Ishikawa (cell line): ENCODE measurements at regions not wholly inside any gene's neighbourhood (a gene's known extent, or its start where the extent isn't known, plus 50 kb on each side); places are given as distances from the start of the nearest gene placed in this dataset.

Experiments
- REST ChIP-seq: IDR thresholded peaks from 2 replicates; pipeline ENCODE4 v1.6.1; 2012; ENCODE audit warnings: low read depth, mild to moderate bottlenecking
- YY1 ChIP-seq: IDR thresholded peaks from 2 replicates; pipeline ENCODE4 v1.6.1; 2012; ENCODE audit warnings: low read depth

DNA sequence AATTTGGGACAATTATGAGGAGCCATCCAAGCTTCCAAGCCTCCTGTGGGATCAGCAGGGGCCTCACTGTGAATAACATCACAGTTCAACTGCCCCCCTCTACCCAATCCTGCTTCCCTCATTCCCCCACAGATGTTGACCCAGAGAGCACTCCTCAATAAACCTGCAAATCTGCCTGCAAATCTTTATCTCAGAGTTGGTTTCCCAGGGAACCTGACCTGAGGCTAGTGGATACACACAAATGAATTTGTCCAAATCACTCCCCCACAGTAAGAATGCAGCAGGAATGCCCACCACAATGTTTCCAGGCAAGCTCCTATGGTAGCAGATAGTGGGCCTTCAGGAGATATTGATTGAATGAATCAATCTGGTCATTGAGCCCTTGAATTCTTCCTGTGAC, 56.4 kb upstream of the HIVEP3 start:
- TF ChIP-seq YY1 (no peak), REST (no peak)
